ENCODE measurements at regions not wholly inside any gene's neighbourhood (a gene's known extent, or its start where the extent isn't known, plus 50 kb on each side); places are given as distances from the start of the nearest gene placed in this dataset.

DNA sequence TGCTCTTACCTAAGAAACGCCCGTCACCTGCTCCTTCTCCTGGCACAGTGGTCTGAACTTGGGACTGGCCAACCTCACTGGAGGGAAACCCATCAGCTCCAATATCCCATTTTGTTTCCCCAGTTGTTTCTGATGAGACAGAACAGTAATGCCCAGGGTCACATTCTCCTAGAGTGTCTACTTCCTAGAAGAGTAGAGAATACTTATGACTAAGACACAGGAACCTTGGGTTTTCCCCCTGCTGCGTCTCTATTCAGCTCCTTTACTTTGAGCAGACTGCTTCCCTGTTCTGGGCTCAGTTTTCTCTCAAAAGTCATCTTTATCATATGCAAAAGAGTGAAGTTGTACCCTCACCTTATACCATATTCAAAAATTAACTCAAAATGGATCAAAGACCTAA lies 79.4 kb downstream of the POLR2M start:
- no peak for DNase-seq (ENCODE audit: low read depth in 1 of 2, low spot score in 1 of 2)
- H3K27ac ChIP-seq (replicated peaks), result no peak overlapping the region
- H3K4me3 ChIP-seq (replicated peaks; ENCODE audit: insufficient read depth, low read length), result no peak overlapping the region
- TF ChIP-seq POLR2AphosphoS5 (IDR thresholded peaks at IDR 0.05; ENCODE audit: low read depth) (no peak), GABPA (IDR thresholded peaks at IDR 0.05; ENCODE audit: low read depth) (no peak), SPI1 (IDR thresholded peaks at IDR 0.05; ENCODE audit: borderline replicate concordance, low read depth) (no peak)
- TF ChIP-seq, protein P1, sequence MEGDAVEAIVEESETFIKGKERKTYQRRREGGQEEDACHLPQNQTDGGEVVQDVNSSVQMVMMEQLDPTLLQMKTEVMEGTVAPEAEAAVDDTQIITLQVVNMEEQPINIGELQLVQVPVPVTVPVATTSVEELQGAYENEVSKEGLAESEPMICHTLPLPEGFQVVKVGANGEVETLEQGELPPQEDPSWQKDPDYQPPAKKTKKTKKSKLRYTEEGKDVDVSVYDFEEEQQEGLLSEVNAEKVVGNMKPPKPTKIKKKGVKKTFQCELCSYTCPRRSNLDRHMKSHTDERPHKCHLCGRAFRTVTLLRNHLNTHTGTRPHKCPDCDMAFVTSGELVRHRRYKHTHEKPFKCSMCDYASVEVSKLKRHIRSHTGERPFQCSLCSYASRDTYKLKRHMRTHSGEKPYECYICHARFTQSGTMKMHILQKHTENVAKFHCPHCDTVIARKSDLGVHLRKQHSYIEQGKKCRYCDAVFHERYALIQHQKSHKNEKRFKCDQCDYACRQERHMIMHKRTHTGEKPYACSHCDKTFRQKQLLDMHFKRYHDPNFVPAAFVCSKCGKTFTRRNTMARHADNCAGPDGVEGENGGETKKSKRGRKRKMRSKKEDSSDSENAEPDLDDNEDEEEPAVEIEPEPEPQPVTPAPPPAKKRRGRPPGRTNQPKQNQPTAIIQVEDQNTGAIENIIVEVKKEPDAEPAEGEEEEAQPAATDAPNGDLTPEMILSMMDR (IDR thresholded peaks at IDR 0.05; ENCODE audit: insufficient read depth, low read length), result no peak
- TF ChIP-seq, protein P2, sequence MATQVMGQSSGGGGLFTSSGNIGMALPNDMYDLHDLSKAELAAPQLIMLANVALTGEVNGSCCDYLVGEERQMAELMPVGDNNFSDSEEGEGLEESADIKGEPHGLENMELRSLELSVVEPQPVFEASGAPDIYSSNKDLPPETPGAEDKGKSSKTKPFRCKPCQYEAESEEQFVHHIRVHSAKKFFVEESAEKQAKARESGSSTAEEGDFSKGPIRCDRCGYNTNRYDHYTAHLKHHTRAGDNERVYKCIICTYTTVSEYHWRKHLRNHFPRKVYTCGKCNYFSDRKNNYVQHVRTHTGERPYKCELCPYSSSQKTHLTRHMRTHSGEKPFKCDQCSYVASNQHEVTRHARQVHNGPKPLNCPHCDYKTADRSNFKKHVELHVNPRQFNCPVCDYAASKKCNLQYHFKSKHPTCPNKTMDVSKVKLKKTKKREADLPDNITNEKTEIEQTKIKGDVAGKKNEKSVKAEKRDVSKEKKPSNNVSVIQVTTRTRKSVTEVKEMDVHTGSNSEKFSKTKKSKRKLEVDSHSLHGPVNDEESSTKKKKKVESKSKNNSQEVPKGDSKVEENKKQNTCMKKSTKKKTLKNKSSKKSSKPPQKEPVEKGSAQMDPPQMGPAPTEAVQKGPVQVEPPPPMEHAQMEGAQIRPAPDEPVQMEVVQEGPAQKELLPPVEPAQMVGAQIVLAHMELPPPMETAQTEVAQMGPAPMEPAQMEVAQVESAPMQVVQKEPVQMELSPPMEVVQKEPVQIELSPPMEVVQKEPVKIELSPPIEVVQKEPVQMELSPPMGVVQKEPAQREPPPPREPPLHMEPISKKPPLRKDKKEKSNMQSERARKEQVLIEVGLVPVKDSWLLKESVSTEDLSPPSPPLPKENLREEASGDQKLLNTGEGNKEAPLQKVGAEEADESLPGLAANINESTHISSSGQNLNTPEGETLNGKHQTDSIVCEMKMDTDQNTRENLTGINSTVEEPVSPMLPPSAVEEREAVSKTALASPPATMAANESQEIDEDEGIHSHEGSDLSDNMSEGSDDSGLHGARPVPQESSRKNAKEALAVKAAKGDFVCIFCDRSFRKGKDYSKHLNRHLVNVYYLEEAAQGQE (IDR thresholded peaks at IDR 0.05; ENCODE audit: insufficient replicate concordance, low read depth), result no peak
- H3K27me3 ChIP-seq (ENCODE audit: insufficient read depth, poor library complexity, severe bottlenecking), result peaks cover 2% of the 10 kb centered on the region

DNA sequence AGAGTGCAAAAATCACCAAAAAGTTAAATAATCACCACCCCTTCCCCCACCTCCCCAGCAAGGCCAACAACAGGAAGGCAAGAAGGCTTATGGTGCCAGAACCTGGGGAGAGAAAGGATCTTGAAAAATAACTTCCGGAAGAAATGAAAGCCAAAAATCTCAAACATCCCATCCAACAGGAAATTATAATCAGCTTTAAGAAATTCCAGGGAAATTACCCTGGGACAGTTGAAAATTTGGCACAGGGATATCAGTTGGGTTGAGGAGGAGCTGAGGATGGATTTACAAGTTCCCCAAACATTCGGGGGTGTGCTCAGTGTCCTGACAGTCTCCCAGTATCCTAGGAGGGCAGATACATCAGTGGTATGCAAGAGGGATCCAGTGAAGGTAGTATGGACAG lies 82.7 kb downstream of the POLR2M start:
- Histone ChIP-seq H3K4me3 (replicated peaks; ENCODE audit: insufficient read depth, low read length) (no peak overlapping the region), H3K27me3 (ENCODE audit: insufficient read depth, poor library complexity, severe bottlenecking) (no peaks in the 10 kb centered on the region), H3K27ac (replicated peaks) (no peak overlapping the region)
- DNase-seq (ENCODE audit: low read depth in 1 of 2, low spot score in 1 of 2), result no peak
- TF ChIP-seq POLR2AphosphoS5 (IDR thresholded peaks at IDR 0.05; ENCODE audit: low read depth) (no peak), SPI1 (IDR thresholded peaks at IDR 0.05; ENCODE audit: borderline replicate concordance, low read depth) (no peak), GABPA (IDR thresholded peaks at IDR 0.05; ENCODE audit: low read depth) (no peak)
- TF ChIP-seq, protein P2 (IDR thresholded peaks at IDR 0.05; ENCODE audit: insufficient replicate concordance, low read depth), result no peak
- TF ChIP-seq, protein P1 (IDR thresholded peaks at IDR 0.05; ENCODE audit: insufficient read depth, low read length), result no peak

DNA sequence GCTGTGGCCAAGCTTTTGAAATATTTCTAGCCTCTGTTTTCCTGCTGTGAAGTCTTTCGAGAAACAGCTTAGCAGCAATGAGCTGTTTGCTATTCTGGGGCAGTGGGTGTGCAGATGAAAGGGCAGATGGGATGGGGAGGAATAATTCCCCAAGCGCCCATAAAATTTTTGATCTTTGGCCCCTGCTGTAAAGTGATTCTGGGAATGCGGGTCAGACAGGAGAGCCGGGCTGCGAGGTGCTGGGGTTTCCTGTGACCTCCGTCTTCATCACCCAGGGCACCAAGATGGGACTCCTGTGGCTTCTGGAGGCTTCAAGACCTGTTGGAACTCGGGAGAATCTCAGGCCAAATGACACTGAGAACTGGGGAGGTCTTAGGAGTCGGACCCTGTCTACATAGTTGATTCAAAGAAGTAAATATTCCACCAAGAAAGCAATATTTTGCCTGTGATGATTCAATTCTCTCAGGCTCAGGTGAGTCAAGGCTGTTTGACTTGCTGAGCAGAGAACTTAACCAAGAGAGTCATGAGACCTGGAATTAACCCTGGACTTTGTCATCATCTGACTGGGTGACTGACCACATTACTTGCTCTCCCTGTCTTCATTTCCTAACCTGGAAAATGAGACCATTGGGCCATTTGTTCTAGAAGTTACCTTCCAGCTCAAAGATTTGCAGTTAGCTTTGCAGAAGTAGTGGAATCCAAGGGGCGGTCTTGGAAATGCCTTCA lies 86.4 kb downstream of the POLR2M start:
- Histone ChIP-seq H3K27ac (replicated peaks) (no peak overlapping the region), H3K27me3 (ENCODE audit: insufficient read depth, poor library complexity, severe bottlenecking) (no peaks in the 10 kb centered on the region), H3K4me3 (replicated peaks; ENCODE audit: insufficient read depth, low read length) (no peak overlapping the region)
- no peak for DNase-seq (ENCODE audit: low read depth in 1 of 2, low spot score in 1 of 2)
- TF ChIP-seq SPI1 (IDR thresholded peaks at IDR 0.05; ENCODE audit: borderline replicate concordance, low read depth) (no peak), GABPA (IDR thresholded peaks at IDR 0.05; ENCODE audit: low read depth) (no peak)
- TF ChIP-seq, protein P1 (IDR thresholded peaks at IDR 0.05; ENCODE audit: insufficient read depth, low read length), result no peak

DNA sequence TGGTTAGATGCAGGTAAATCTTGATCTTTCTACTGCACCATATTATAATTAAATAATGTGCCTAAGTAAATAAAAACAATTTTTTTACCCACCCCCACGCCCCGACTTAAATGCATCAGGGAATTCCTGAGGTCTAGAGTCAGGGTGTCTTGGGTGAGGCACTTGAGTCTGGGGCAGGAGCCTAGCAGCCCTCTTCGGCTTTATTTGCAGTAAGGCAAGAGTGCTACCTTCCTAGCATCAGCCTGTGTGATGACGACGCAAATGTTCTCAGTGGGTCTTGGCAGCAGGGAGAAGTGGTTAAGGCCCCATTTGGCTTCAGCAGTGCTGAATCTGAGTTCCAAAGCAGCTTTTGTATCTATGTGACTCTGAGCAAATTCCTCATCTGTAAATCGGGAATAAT lies 88.7 kb downstream of the POLR2M start:
- TF ChIP-seq GABPA (IDR thresholded peaks at IDR 0.05; ENCODE audit: low read depth) (no peak), SPI1 (IDR thresholded peaks at IDR 0.05; ENCODE audit: borderline replicate concordance, low read depth) (no peak)
- TF ChIP-seq, protein P2 (IDR thresholded peaks at IDR 0.05; ENCODE audit: insufficient replicate concordance, low read depth), result no peak
- TF ChIP-seq, protein P1 (IDR thresholded peaks at IDR 0.05; ENCODE audit: insufficient read depth, low read length), result no peak
- no peak for DNase-seq (ENCODE audit: low read depth in 1 of 2, low spot score in 1 of 2)
- Histone ChIP-seq H3K27ac (replicated peaks) (no peak overlapping the region), H3K27me3 (ENCODE audit: insufficient read depth, poor library complexity, severe bottlenecking) (no peaks in the 10 kb centered on the region), H3K4me3 (replicated peaks; ENCODE audit: insufficient read depth, low read length) (no peak overlapping the region)
